ENCODE measurements at regions not wholly inside any gene's neighbourhood (a gene's known extent, or its start where the extent isn't known, plus 50 kb on each side); places are given as distances from the start of the nearest gene placed in this dataset.

DNA sequence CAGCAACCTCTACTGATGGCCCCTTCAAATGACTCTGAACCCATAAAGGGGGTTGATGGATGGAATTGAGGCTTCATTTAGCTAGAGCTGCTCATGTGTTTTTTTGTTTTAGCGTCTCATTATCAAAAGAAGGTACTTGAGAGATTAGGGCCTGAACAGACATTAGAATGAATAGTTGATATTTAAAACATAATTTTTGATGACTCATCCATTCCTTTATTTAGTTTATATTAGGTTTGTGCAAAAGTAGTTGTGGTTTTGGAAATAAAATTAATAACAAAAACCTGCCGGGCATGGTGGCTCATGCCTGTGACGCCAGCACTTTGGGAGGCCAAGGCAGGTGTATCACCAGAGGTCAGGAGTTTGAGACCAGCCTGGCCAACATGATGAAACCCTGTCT is 485.9 kb downstream of the PSAT1 start:
- TF ChIP-seq EZH2phosphoT487 (IDR thresholded peaks at IDR 0.05; ENCODE audit: insufficient read depth, low read depth) (no peak), EZH2 (IDR thresholded peaks at IDR 0.05; ENCODE audit: insufficient read depth, poor library complexity, severe bottlenecking) (no peak)

Data from GM23248 (cell line).